Stimulated activated CD8-positive, alpha-beta memory T cell treated with anti-CD3 and anti-CD28 coated beads, Interleukin-12 subunit alpha, Interleukin-12 subunit beta, amount 100 ng/mL, for 4 hours (primary cell): ENCODE measurements at regions not wholly inside any gene's neighbourhood (a gene's known extent, or its start where the extent isn't known, plus 50 kb on each side); places are given as distances from the start of the nearest gene placed in this dataset.
"Not testable (repeated sequence)": the region's sequence is repeated elsewhere in the genome, so short reads cannot be mapped to it uniquely, and the experiment has no call there.

Experiments
- DNase-seq: peaks from one replicate; pipeline ENCODE4 v3.0.0-alpha.2; 2020; ENCODE audit warnings: low read depth

DNA sequence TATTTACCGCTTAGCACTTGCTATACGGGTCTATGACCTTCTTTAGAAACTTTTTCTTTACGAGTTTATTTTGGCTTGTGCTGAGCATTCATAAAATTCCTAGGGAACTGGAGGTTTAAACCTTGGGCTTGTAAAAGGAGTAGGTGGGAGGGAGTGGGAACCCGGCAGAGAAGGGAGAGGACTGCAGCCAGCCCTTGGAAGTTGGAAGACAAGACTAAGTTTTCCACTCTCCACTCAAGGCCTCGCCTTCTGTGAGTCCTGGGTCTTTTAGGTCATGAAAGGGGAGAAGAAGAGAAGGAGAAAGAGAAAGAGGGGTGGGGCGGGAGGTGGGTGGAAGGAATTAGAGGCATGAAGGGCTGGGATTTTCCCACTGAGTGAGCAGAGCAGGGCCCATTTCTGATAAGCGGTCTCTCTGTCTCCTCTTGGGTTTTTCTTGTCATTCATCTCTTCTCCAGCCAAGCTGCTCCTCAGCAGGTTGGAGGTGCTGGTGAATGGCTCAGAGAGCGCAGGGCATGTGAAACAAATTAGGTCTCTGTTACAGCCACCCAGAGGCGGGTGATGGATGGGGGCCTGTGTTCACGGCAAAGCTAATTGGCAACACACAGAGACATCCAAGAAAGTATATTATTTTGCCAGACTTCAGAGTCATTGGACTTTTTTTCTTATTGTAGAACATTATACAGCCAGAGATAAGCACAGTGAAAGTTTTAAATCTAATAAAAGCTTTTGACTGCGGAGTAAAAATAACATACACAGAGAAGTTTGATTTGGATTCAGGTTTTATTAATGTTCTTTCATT is 247.3 kb downstream of the FOXD2 start:
- no peak for DNase-seq

DNA sequence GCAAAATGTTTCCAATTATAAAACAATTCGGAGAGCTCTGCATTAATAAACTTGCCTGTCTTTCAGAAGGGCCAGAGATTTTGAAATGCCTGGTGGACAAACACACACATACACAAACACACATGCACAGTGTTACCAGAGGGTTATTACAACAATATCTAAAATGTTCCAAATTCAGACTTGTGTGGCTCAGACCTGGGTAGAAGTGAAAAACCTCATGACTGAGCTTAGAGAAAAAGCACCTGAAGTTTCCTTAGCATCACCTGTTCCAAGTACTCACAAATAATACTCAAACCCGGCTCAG is 247.9 kb downstream of the FOXD2 start:
- DNase-seq = no peak

DNA sequence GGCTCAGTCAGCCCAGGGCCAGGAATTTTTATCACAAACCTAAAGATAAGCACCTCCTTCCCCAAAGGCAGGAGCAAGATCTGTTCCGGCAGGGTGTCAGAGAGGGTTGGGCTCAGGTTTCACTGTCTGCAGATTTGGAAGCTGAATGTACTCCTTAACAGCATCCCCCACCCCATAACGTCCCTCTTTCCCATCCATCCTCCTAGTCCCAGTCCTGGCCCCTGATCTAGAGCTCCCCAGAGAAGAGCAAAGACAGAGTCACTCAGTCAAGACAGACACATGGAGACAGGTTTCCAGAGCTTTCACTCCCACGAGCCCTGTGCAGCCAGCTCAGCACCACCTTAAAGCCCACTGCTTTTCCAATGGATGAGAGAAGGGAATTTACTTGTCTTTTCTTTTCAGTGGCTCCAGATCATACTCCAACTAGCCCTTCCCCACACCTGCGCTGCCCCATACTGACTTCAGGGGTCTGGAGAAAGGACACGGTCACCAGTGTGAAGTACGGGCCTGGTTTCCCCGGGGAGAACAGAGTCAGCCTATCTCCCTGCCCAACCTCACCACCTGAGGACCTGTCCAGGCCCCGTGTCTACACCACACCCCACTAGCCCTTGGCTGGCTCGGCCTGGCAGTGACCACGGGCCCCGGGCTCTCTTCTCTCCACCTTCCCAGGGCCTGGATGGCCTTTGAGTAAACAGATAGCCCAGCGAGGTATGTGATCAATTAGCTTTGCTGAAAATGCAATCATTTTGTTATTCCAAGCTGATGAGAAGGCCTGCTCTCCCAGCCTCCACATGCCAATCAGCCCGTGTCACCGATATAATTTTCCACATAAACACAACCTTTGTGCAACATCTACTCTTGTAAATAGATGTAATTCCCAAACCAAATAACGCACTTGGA is 249.1 kb downstream of the FOXD2 start:
- no peak for DNase-seq

GRCh38 chr1:47687631-47688460 is 250.0 kb downstream of the FOXD2 start:
- no peak for DNase-seq

DNA sequence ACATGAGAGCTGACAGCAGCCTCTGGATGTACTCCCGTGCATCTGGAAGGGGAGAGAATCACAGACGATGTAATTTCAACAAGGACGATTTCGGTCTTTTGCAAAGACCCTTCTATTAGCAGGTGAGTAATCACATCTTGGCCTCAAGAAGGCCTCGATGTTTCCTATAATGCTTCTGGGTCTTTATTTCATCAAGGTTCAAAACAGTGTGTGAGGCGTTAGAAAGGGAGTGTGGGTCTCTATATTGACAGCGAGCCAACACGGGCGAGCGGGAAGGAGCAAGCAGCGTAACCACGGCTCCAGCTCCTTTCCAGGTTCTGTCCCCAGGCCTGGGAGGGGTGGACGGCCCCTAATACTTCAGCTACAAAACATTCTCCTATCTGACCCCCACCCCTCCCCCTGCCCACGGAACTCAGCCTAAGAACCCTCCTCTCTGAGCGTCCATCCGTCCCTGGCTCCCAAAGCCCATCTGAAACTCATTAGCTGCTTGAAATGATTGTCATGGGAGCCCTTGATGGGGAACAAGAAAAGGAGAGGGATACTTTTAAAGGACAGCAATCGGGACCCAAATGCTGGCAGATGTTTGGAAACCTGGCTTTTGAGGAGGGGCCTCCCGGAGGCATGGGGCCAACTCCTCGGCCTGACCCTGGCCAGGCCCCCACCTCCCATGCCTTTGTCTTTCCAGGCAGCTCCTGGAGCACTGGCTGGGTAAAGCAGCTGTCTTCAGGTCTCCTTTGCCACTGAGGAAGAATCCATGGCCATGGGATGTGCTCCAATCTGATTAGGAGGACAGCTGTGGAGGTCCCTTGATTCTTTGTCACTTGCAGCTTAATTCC is 250.8 kb downstream of the FOXD2 start:
- DNase-seq = no peak

DNA sequence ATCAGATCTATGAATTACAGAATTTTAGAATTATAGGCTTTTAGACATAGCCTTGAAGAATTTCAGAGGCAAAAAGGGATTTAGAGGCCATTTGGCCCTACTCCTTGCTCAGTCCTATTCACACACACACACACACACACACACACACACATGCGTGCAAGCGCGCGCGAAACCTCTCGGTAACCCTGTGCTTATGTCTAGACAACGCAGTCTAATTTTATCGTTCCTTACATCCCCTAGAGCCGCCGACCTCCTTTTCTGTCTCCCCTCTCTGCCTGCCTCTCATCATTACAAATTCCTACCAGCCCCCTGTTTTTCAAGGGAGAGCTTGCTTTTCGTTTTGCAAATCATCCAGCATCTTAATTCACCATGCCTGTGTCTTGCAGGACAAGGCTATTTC is 252.1 kb downstream of the FOXD2 start:
- no peak for DNase-seq

DNA sequence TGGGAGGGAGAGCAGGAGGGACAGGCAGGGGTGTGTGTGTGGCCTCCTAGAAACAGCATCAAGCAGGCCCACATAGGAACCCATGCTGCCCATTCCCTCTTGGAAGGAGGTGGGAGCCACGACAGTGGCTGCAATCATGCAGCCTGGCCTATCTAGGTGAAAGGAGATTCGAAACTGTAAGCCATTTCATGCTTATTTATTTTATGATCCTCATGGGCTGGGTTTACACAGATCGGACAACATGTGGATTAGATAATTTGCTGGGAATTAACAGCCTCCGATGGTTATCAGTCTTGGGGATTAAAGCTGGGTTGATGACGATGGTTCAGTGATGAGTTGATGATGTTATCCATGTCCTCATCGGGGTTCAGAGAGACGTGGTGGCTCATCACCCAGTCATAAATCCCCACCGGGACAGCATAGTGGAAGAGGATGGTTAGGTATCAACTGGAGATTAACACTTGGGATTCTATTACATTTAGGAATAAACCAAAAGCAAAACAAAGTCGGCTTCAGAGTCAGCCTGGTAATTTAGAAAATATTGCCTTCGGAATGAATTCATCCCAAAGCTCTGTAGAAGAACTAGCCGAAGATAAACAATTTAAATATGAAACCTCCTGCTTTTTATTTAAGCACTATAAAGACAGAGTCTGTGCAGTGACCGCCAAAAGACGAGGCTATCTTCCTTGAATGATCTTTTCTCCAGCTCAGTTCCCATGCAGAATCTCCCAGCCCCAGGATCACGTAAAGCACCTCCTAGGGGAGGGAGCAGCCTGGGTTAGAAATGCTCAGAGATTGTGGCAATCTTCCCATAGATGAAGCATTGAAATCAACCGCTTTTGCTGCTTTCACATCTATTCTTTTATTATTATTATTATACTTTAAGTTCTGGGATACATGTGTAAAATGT is 252.8 kb downstream of the FOXD2 start:
- DNase-seq = no peak

- DNase-seq = not testable (repeated sequence)
Observed at GRCh38 chr1:47691293-47691692, 253.4 kb downstream of the FOXD2 start.

GRCh38 chr1:47692196-47692595 is 254.4 kb downstream of the FOXD2 start:
- DNase-seq = no peak

DNA sequence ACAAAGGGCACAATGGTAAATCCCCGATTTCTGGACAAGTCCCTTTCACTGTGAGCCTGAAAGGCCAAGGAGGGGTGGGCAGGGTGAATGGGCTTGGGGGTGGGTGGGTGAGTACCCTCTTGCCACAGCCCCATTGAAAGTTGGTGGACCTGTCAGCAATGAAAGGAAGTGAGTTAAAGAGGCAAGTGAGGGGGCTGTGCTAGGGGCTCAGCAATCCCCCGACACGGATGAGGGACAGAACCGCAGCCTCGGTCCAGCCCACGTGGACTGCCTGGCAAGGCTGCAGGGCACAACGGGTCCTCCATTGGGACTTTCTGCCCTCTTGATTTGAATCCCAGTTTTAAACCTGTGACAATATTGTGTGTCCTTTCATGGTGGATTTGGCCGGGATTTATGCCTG is 255.3 kb downstream of the FOXD2 start:
- no peak for DNase-seq

DNA sequence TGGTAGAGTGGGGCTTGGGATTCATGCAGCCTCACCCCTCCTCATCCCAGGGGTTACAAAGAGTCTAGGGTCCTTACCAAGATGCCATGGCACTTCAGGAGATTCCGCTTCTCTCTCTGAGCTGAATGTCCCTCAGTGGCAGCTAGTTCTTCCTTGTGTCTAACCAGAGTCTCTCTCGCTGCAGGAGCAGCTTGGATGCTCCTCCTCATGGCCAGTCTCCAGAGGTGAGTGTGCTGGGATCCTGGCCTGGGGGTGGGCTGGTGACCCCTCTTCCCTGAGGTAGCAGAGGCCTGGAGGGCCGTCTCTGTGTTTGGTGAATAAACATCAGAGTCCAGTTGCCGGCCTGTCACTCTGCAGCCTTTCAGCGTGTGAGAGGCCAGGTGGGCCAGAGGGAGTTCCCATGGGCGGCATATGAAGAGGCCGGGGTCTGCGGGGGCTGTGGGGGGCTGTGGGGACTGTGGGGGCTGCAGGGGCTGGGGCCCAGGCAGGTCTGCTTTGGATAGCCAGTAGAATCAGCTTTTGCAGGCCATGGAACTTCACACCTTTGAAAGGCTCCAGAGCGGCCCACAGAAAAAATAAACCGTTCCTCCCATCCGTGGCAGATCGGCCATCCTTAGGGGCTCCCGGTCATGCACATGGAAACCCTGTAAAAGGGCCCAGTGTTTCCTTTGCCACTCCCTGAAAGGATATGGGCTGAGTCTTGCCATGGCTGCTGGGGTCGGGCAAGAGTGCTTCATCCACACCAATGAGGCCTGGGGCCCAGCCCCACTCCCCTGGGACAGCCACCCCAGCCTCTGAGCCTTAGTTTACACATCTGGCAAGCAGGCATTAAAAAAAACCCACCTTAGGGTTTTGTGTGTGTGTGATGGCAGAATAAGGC is 256.4 kb downstream of the FOXD2 start:
- no peak for DNase-seq

DNA sequence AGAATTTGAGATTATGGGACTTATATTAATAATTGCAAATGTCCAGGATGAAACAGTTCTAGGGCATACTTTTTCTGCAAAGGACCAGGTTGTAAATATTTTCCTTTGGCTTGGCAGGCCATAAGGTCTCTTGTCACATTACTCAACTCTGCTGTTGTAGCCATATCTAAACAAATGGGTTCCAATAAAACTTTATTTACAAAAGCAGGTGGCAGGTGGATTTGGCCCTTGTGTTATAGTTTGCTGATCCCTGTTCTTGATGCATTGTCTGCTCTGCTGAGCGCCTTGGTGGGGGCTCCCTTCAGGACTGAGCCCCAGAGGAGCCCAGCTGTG is 258.5 kb downstream of the FOXD2 start:
- no peak for DNase-seq

DNA sequence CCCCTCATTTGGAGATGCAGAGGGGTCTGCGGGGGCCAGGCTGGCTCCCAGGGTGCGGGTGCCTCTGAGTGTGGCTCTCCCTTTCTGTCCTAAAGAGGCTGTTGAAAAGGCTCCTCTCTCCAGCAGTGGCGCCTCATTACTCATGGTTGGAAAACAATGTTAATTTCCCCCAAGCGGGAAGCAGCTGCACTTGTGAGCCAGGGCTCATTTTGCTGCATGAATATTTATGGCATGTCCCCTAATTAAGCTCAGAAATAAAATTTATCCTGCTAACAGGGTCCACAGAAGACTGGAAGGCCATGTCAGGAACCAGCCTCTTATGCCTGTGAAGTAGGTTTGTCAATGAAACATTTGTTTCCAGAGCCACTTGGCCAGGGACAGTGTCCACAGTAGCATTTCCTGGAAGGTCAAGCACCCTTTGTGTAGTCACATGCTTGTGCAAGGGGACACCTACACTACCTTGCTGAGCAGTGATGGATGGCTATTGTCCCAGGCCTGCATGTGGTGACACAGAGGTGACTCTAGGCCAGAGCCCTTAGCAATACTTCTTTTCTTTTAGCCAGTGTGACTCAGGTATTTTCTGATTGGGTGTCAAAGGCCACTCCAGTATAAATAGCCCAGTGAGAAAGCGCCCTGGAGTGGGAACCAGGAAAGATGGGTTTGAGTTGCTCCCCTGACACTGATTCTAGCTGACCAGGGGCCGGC is 259.0 kb downstream of the FOXD2 start:
- no peak for DNase-seq

- no peak for DNase-seq
Observed at GRCh38 chr1:47697616-47698335, 259.9 kb downstream of the FOXD2 start.

GRCh38 chr1:47699492-47700235 is 261.8 kb downstream of the FOXD2 start:
- no peak for DNase-seq

DNA sequence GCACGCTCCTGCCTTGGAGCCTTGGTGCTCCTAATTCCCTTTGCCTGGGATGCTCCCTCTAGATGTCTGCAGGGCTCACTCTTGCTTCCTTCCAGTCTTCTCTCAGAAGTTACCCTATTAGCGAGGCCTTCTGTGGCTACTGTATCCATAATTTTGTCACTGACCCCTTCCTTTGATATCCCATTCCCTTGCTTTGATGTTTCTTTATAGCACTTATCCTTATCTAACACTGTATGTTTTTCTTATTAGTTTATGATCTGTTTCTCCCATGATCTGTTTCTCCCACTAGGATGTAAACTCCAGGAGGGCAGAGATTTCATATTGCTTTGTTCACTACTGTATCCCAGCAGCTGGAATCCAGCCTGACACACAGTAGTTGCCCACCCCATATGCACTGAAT is 263.4 kb downstream of the FOXD2 start:
- DNase-seq = no peak

DNA sequence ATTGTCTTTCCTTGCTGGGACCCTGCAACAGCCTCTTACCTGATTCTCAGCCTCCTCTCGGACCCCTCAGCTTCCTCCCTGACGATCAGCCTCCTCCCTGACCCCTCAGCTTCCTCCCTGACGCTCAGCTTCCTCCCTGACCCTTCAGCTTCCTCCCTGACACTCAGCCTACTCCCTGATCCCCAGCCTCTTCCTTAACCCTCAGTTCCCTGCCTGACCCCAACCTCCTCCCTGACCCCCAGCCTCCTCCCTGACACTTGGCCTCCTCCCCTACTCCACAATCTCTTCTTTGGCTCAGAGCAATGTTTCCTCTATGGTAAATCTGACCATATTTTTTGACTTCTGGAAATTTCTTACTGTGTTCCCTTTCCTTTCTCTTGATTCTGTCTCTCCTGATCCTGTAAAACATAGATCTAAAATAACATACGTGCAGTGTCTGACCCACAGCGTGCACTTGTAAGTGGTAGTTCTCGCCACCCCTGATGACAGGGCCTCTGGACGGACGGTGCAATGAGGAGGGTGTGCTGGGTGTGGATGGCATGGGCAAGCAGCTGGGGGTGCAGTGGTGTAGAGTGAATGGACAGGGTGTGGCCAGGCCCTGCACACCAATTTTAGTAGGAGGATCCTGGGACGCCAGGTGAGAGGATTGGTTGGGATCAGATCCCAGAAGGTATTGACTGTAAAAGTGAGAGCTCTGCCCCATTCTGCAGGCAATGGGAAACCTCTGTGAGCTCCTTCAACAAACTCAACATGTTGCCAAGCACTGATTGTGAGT is 264.1 kb downstream of the FOXD2 start:
- DNase-seq = no peak
